ENCODE measurements at regions not wholly inside any gene's neighbourhood (a gene's known extent, or its start where the extent isn't known, plus 50 kb on each side); places are given as distances from the start of the nearest gene placed in this dataset.
"Not testable (repeated sequence)": the region's sequence is repeated elsewhere in the genome, so short reads cannot be mapped to it uniquely, and the experiment has no call there.

GRCh38 chr2:8249769-8250168, 432.1 kb upstream of the ID2 start:
- H3K9me3 ChIP-seq (replicated peaks in 1 of 11) = peaks cover 38 to 44% (median 41%) of the 10 kb centered on the region in 11 experiments
- TF ChIP-seq Cebpa-rat (IDR thresholded peaks at IDR 0.05) = no peak
- H3K36me3 ChIP-seq = peaks cover 0 to 11% (median 0%) of the 10 kb centered on the region in 11 experiments; a peak in 3 of 22 replicates
- no peak overlapping the region for H3K27ac ChIP-seq
- peaks cover 14 to 38% (median 32%) of the 10 kb centered on the region in 10 experiments for H3K4me1 ChIP-seq
- no peaks in the 10 kb centered on the region for H3K27me3 ChIP-seq
- peak overlapping the region in 1 of 10 experiments; percentile 14; a peak in 1 of 20 replicates for H3K4me3 ChIP-seq
- no peak overlapping the region for H3K9ac ChIP-seq
- H3K4me2 ChIP-seq = no peak overlapping the region
- H4K20me1 ChIP-seq = no peaks in the 10 kb centered on the region

- Histone ChIP-seq H3K4me1 (peaks cover 9 to 33% (median 26%) of the 10 kb centered on the region in 10 experiments; a peak in 19 of 20 replicates), H3K4me3 (peak overlapping the region in 1 of 10 experiments; percentile 14; a peak in 1 of 20 replicates), H3K27ac (peak overlapping the region in 2 of 11 experiments; percentile 26 to 31; a peak in 1 of 22 replicates), H3K36me3 (peaks cover 0 to 11% (median 0%) of the 10 kb centered on the region in 11 experiments; a peak in 3 of 22 replicates), H3K9me3 (replicated peaks in 1 of 11) (peaks cover 34 to 43% (median 39%) of the 10 kb centered on the region in 11 experiments)
- not testable (repeated sequence) for H4K20me1 ChIP-seq, H3K9ac ChIP-seq, H3K4me2 ChIP-seq, H3K27me3 ChIP-seq
These were observed 431.6 kb upstream of the ID2 start for GRCh38 chr2:8250290-8250689.

GRCh38 chr2:8251291-8251690, 430.6 kb upstream of the ID2 start:
- H3K4me1 ChIP-seq = peaks cover 9 to 31% (median 26%) of the 10 kb centered on the region in 10 experiments; a peak in 19 of 20 replicates
- H3K36me3 ChIP-seq = peaks cover 0 to 3% (median 0%) of the 10 kb centered on the region in 11 experiments; a peak in 1 of 22 replicates
- TF ChIP-seq Cebpa-rat (IDR thresholded peaks at IDR 0.05) = no peak
- H3K27ac ChIP-seq = peak overlapping the region in 3 of 11 experiments; percentile 20 to 31 (median 26); a peak in 5 of 22 replicates
- peaks cover 24 to 33% (median 29%) of the 10 kb centered on the region in 11 experiments for H3K9me3 ChIP-seq (replicated peaks in 1 of 11)
- H4K20me1 ChIP-seq = no peaks in the 10 kb centered on the region
- H3K4me2 ChIP-seq = peak overlapping the region in 9 of 11 experiments; percentile 1 to 48 (median 14); a peak in 13 of 22 replicates
- H3K4me3 ChIP-seq = no peak overlapping the region
- no peak overlapping the region for H3K9ac ChIP-seq
- no peaks in the 10 kb centered on the region for H3K27me3 ChIP-seq

- Histone ChIP-seq H3K36me3 (0 out of 22 replicates have a peak, but pooled peaks cover 0 to 3% (median 0%) of the 10 kb centered on the region in 11 experiments), H3K4me3 (no peak overlapping the region), H3K4me2 (peak overlapping the region in 1 of 11 experiments; percentile 33; a peak in 1 of 22 replicates), H4K20me1 (no peaks in the 10 kb centered on the region), H3K9ac (no peak overlapping the region), H3K27me3 (no peaks in the 10 kb centered on the region), H3K4me1 (peaks cover 9 to 31% (median 26%) of the 10 kb centered on the region in 10 experiments; a peak in 19 of 20 replicates), H3K9me3 (replicated peaks in 1 of 11) (peaks cover 20 to 28% (median 24%) of the 10 kb centered on the region in 11 experiments), H3K27ac (peak overlapping the region in 3 of 11 experiments; percentile 20 to 75 (median 26); a peak in 1 of 22 replicates)
- no peak for TF ChIP-seq Cebpa-rat (IDR thresholded peaks at IDR 0.05)
These were observed 430.0 kb upstream of the ID2 start for GRCh38 chr2:8251856-8252255.

GRCh38 chr2:8252997-8253694, 428.7 kb upstream of the ID2 start:
- TF ChIP-seq Cebpa-rat (IDR thresholded peaks at IDR 0.05) = no peak
- H3K4me3 ChIP-seq = no peak overlapping the region
- H3K27me3 ChIP-seq = no peaks in the 10 kb centered on the region
- peak overlapping the region in 10 of 11 experiments; percentile 31 to 56 (median 41); a peak in 20 of 22 replicates for H3K4me2 ChIP-seq
- 0 out of 22 replicates have a peak, but pooled peaks cover 0 to 3% (median 0%) of the 10 kb centered on the region in 11 experiments for H3K36me3 ChIP-seq
- H3K9ac ChIP-seq = peak overlapping the region in 1 of 11 experiments; percentile 54; a peak in 2 of 22 replicates
- peaks cover 14 to 31% (median 26%) of the 10 kb centered on the region in 10 experiments; a peak in 19 of 20 replicates for H3K4me1 ChIP-seq
- H4K20me1 ChIP-seq = no peaks in the 10 kb centered on the region
- H3K9me3 ChIP-seq (replicated peaks in 1 of 11) = peaks cover 17 to 26% (median 21%) of the 10 kb centered on the region in 11 experiments
- peak overlapping the region in 7 of 11 experiments; percentile 31 to 77 (median 60); a peak in 14 of 22 replicates for H3K27ac ChIP-seq

- peaks cover 17 to 26% (median 21%) of the 10 kb centered on the region in 11 experiments for H3K9me3 ChIP-seq (replicated peaks in 1 of 11)
- H3K36me3 ChIP-seq = 0 out of 22 replicates have a peak, but pooled peaks cover 0 to 3% (median 0%) of the 10 kb centered on the region in 11 experiments
- no peaks in the 10 kb centered on the region for H4K20me1 ChIP-seq
- H3K27ac ChIP-seq = peak overlapping the region in 5 of 11 experiments; percentile 32 to 77 (median 72); a peak in 8 of 22 replicates
- H3K9ac ChIP-seq = no peak overlapping the region
- no peaks in the 10 kb centered on the region for H3K27me3 ChIP-seq
- H3K4me2 ChIP-seq = peak overlapping the region in 9 of 11 experiments; percentile 31 to 56 (median 41); a peak in 17 of 22 replicates
- H3K4me1 ChIP-seq = peaks cover 14 to 31% (median 26%) of the 10 kb centered on the region in 10 experiments; a peak in 19 of 20 replicates
- no peak overlapping the region for H3K4me3 ChIP-seq
- no peak for TF ChIP-seq Cebpa-rat (IDR thresholded peaks at IDR 0.05)
These were observed 428.1 kb upstream of the ID2 start for GRCh38 chr2:8253781-8254180.

GRCh38 chr2:8254214-8254613, 427.6 kb upstream of the ID2 start:
- Histone ChIP-seq H3K27ac (peak overlapping the region in 3 of 11 experiments; percentile 60 to 75 (median 72); a peak in 4 of 22 replicates), H3K4me1 (peaks cover 18 to 33% (median 27%) of the 10 kb centered on the region in 10 experiments; a peak in 19 of 20 replicates), H3K9me3 (replicated peaks in 1 of 11) (peaks cover 16 to 23% (median 18%) of the 10 kb centered on the region in 11 experiments), H3K4me2 (peak overlapping the region in 4 of 11 experiments; percentile 31 to 53 (median 40); a peak in 6 of 22 replicates)
- H3K27me3 ChIP-seq, H3K36me3 ChIP-seq, H3K4me3 ChIP-seq, H3K9ac ChIP-seq, H4K20me1 ChIP-seq: not testable (repeated sequence)

- H3K36me3 ChIP-seq = no peaks in the 10 kb centered on the region
These were observed 426.9 kb upstream of the ID2 start for GRCh38 chr2:8254791-8255447.

More at GRCh38 chr2:8254791-8255447, 426.9 kb upstream of the ID2 start:
- Histone ChIP-seq H3K9ac (no peak overlapping the region), H3K27me3 (no peaks in the 10 kb centered on the region), H3K4me2 (no peak overlapping the region), H3K4me3 (no peak overlapping the region), H3K27ac (peak overlapping the region in 1 of 11 experiments; percentile 12; a peak in 2 of 22 replicates), H4K20me1 (no peaks in the 10 kb centered on the region), H3K4me1 (peaks cover 22 to 40% (median 31%) of the 10 kb centered on the region in 10 experiments; a peak in 19 of 20 replicates), H3K9me3 (replicated peaks in 1 of 11) (peaks cover 9 to 16% (median 12%) of the 10 kb centered on the region in 11 experiments)
- no peak for TF ChIP-seq Cebpa-rat (IDR thresholded peaks at IDR 0.05)

Measured in BLaER1 treated with 17β-estradiol and CSF1 and Interleukin-3, amounts not matched to agents 10 nM and 100 nM (cell line).